ENCODE measurements at regions not wholly inside any gene's neighbourhood (a gene's known extent, or its start where the extent isn't known, plus 50 kb on each side); places are given as distances from the start of the nearest gene placed in this dataset.

DNA sequence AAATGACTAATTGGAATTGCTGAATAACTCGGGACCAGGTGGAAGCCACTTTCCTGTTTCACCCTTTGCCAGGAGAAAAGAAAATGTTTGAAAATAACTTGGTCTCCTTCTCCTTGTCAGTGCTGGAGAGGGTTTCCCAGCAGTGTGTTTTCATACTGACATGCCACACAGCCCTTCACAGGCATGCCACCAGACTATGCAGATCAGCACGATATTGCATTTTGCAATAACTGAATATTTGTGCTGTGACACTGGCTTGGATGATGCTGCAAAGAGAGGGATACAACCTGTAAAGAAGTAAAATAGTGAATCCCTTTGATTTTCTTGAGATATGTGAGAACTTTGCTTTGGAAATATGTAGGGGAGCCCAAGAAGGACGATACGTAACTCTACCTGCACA is 200.0 kb upstream of the NAV2 start:
- TF ChIP-seq, protein P1, sequence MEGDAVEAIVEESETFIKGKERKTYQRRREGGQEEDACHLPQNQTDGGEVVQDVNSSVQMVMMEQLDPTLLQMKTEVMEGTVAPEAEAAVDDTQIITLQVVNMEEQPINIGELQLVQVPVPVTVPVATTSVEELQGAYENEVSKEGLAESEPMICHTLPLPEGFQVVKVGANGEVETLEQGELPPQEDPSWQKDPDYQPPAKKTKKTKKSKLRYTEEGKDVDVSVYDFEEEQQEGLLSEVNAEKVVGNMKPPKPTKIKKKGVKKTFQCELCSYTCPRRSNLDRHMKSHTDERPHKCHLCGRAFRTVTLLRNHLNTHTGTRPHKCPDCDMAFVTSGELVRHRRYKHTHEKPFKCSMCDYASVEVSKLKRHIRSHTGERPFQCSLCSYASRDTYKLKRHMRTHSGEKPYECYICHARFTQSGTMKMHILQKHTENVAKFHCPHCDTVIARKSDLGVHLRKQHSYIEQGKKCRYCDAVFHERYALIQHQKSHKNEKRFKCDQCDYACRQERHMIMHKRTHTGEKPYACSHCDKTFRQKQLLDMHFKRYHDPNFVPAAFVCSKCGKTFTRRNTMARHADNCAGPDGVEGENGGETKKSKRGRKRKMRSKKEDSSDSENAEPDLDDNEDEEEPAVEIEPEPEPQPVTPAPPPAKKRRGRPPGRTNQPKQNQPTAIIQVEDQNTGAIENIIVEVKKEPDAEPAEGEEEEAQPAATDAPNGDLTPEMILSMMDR (IDR thresholded peaks at IDR 0.05; ENCODE audit: poor library complexity), result no peak
- no peak for TF ChIP-seq EZH2 (IDR thresholded peaks at IDR 0.05; ENCODE audit: borderline replicate concordance)
